ENCODE measurements at regions not wholly inside any gene's neighbourhood (a gene's known extent, or its start where the extent isn't known, plus 50 kb on each side); places are given as distances from the start of the nearest gene placed in this dataset.

- TF ChIP-seq, protein P1, sequence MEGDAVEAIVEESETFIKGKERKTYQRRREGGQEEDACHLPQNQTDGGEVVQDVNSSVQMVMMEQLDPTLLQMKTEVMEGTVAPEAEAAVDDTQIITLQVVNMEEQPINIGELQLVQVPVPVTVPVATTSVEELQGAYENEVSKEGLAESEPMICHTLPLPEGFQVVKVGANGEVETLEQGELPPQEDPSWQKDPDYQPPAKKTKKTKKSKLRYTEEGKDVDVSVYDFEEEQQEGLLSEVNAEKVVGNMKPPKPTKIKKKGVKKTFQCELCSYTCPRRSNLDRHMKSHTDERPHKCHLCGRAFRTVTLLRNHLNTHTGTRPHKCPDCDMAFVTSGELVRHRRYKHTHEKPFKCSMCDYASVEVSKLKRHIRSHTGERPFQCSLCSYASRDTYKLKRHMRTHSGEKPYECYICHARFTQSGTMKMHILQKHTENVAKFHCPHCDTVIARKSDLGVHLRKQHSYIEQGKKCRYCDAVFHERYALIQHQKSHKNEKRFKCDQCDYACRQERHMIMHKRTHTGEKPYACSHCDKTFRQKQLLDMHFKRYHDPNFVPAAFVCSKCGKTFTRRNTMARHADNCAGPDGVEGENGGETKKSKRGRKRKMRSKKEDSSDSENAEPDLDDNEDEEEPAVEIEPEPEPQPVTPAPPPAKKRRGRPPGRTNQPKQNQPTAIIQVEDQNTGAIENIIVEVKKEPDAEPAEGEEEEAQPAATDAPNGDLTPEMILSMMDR (conservative IDR thresholded peaks at IDR 0.05; ENCODE audit: control insufficient read depth, insufficient read depth, low read depth, low read length), result no peak
- no peak overlapping the region for H3K4me3 ChIP-seq (ENCODE audit: control insufficient read depth, low read depth, low read length)
Measured at GRCh38 chr9:32334112-32334511, 50.3 kb upstream of the ACO1 start.

More at GRCh38 chr9:32334112-32334511, 50.3 kb upstream of the ACO1 start:
- no peak for DNase-seq (ENCODE audit: low read depth)
